ENCODE measurements at regions not wholly inside any gene's neighbourhood (a gene's known extent, or its start where the extent isn't known, plus 50 kb on each side); places are given as distances from the start of the nearest gene placed in this dataset.

DNA sequence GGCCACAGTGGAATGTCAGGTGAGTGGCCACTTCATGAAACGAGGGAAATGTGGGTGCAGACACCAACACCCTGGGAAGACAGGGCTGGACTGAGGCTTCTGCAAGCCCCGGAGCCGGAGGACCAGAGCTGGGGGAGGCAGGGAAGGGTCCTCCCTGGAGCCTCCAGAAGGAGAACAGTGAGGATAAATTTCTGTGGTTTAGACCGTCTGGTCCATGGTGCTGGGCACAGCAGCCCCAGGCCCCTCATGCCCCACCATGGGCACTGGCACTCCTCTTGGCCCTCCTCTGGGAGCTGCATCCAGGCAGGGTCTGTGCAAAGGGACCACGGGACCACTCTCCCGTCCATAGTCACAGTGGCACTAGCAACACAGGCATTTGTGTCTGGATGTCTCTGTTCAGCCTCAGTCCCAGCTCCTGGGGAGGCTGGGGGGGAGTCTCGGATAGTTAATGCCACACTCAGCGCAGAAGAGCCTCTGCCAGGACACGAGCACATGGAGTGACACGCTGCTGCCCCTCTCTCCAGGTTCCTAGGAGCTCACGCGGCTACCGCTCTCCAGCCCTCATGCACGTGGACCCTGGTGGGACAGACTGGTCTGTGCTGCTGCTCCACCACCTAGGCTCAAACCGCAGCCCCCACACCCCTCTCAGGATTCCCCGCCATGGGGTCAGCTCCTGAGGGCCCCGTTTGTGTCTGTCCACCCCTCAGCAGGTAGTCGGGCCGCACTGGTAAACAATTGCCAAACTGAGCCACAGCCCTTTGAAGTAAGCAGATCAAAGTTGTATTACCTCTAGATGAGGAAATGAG is 305.9 kb upstream of the SALL3 start:
- DNase-seq, result no peak

DNA sequence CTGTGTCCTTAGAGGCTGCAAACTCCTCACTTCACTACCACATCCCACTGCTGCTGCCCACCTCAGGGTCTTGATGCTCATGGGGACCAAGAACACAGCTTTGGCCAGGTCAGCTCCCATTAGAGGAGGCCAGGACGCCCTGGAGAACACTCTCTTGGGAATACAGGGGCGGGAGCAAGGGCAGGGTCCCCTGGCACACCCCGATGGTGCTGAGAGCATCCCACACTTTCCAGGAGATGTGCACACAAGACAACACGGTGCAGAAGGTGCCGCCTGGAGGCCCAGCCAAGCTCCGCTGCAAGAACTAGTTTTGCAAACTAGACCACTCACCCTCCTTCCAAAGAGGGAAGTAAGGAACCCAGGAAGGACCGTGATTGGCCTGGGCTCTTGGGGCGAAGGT is 304.4 kb upstream of the SALL3 start:
- DNase-seq, result no peak

DNA sequence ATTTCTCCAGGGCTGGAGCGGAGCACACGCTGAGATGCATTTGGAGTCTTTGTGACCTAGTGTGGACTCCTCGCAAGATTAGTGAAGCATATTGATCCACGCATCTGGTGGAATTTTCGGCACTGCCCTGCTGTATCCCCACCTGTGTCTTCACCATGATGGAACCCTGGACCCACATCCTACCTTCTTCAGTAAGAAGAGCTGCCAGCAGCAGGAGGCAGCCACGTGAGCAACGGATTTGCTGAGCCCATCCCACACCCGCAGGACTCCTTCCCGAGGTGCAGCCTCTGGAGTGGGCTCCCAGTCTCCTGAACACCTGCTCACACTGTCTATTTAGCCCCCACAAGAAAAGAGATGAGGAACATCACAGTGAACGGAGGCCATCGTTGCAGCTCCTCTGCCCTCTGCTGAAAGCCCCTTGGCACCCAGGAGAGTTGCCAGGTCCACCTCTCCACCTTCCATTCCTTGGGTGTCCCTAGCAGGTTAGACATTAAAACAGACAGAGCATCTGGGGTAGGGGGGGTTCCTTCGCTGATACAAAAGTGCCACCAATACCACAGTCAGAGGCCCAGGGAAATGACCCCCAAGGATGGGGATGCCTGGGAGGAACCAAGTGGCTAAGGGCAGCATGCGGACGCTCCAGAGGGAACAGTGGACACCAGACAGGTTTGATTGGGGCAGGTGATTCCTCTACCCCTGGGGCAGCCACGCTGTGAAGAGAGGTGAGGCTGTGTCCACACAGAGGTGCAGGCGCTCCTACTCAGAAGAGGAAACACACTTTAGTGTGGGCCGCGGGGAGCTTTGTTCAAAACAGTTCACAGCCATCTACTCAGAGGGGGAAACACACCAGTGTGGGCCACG is 302.8 kb upstream of the SALL3 start:
- DNase-seq, result no peak

DNA sequence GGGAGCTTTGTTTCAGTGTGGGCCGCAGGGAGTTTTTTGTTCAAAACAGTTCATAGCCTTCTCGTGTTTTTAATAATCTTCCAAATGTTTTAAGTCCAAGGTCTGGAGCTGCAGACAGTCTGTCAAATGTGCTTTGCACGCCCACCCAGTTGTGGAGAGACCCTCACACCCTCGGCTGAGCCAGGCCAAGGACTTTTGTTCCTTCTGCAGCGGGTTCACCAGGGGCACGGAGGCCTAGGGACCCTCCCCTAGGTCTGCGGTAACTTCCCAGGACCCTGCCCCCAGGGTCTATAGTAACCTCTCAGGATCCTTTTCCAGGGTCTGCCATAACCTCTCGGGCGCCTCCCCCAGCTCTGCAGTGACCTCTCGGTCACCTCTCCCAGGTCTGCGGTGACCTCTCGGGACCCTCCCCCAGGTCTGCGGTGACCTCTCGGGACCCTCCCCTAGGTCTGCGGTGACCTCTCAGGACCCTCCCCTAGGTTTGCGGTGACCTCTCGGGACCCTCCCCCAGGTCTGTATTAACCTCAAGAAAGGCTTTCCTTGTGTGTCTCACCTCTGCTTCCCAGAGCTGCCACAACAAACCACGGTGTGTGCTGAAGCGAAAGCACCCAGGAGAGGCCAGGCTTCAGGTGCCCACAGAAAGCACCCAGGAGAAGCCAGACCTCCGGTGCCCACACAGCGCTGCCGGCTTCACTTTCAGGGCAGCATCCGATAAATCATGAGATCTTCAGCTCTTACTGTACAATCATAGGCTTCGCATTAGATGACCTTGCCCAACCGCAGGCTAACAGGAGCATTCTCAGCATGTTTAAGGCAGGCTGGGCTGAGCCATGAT is 301.9 kb upstream of the SALL3 start:
- no peak for DNase-seq

DNA sequence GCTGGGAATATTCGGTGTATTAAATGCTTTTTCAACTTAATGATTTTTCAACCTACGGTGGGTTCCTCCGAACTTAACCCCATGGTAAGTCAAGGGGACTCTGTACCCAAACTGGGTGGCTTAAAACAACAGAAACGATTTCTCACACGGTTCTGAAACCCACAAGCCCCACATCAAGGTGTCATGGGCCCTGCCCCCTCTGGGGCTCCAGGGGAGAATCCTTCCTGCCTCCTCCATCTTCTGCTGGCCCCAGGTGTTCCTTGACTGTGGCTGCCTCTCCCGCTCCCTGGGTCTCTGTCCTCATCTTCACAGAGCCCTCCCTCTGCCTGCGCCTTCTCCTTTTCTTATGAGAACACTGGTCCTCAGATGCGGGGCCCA is 301.3 kb upstream of the SALL3 start:
- DNase-seq, result no peak

DNA sequence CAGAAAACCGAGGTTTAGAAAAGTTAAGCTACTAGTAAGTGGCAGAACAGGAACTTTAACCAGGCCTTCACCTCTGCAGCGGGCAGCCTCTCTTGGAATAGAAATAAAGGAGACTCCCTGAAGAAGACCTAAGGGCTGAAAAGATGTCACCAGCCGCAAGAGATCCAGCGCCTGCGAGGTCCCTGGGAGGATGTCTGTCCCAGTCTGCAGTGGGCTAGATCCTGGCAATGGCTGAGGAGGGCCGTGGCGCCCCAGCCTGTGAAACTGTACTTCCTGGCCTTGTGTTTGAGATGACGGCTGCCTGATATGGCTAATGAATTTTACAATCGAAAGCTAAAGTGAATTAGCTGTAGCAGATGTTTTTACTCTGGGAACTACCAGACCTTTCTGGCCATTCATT is 300.6 kb upstream of the SALL3 start:
- no peak for DNase-seq

DNA sequence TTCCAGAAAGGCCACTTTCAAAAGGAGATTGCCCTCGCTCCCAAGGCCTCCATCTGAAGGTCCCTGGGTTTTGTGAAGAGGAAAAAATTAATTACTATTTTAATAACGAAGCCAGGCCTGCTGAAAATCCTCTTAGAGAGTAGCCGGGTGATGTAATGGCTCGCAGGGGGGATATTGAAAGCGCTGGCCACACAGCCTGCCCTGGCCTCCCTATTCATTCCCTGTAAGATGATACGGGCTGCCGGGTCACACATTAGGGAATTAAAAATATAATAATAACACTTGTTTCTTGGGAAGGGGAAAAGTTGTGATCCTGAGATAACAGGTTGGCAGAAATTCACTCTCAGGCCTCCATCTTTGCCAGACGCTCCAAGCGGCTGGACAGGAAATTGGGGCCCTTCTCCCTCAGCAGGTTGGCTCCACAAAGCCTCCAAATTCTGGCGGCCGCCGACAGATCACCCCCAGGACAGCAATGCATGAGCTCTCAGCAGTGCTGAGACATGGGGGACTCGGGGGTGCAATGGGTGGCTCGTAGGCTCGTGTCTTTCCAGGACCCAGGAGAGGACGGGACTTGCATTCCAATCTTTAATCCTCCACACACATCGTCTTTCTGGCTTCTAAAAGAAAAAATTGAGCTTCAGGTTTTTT is 299.9 kb upstream of the SALL3 start:
- DNase-seq, result no peak

DNA sequence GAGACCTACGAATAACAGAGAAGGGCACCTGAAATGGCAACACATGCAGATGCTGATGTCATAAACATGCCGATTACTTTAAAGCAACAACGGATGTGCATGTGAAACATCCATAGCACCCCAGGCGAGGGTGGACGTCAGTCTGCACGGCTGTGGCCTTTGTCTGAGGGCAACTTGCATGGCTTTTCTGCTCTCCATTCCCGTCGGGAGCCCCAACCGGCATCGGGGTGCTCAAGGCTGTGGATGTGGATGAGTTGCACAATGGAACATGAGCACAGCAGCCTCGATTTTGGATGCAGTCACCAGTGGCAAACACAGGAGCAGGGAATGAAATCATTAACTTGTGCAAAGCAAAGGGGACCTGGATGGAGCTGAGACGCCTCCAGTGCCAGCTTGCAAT is 298.2 kb upstream of the SALL3 start:
- no peak for DNase-seq

DNA sequence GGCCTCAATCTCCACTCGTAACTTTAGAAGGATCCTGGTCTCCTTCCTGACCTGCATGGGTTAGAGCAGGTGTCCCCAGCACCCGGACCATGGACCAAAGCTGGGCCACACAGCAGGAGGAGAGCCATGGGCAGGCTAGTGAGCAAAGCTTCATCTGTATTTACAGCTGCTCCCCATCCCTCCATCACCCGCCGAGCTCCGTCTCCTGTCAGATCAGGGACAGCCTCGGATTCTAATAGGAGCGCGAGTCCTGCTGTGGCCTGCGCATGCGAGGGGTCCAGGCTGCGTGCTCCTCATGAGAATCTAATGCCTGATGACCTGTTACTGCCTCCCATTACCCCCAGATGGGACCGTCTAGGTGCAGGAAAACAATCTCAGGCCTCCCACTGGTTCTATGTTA is 297.7 kb upstream of the SALL3 start:
- no peak for DNase-seq

DNA sequence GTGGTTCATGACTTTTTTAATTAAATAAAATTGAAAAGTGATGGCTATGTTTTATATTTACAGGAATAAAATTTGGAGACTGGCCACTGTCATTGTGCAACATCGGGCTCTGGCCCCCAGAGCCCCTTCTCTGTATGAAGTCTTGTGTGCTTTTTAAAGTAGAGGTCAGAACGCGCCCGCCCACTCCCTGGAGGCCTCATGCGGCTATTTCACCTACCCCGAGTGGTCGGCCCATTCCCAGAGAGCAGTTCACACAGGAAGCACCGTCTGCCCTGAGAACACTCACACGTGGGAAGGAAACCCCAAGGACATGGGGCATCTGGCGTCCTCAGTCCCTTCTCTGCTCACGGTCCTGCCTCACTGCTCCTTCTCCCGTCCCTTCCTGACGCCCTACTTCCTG is 296.9 kb upstream of the SALL3 start:
- no peak for DNase-seq

DNA sequence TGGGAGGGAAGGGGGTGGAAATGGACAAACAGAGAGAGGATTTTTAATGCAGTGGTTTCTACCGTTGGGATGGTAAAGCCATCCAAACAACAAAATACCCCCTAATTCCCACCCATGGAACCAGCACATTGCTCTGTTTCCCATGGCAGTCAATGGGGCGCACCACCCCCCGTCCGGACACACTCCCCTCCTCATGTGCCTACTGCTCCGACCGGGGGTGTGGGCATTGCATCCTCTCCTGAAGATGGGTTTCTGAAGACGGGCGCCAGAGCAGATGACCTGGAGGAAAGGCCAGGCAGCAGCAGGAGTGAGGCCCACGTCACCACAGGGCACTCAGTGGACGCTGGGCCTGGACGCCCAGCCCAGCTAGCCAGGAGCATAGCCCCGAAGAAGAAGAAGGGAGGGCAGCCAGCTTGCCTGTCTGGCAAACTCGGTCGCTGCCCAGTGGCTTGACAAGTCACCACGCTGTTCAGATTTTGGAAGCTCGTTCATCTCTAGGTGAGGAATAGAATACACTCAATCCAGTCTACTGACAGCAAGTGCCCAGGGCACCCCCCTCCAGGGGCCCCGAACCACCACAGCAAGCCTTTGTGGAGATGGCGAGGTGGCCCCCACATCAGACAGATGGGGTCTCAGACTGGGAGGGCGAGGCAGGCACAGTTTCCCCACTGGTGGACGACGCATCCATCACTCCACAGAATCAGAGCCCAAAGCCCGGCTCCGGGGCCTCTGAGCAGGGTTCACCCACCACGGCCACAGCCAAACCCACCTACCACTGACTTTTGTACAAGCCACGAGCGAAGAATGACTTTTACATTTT is 296.2 kb upstream of the SALL3 start:
- no peak for DNase-seq

DNA sequence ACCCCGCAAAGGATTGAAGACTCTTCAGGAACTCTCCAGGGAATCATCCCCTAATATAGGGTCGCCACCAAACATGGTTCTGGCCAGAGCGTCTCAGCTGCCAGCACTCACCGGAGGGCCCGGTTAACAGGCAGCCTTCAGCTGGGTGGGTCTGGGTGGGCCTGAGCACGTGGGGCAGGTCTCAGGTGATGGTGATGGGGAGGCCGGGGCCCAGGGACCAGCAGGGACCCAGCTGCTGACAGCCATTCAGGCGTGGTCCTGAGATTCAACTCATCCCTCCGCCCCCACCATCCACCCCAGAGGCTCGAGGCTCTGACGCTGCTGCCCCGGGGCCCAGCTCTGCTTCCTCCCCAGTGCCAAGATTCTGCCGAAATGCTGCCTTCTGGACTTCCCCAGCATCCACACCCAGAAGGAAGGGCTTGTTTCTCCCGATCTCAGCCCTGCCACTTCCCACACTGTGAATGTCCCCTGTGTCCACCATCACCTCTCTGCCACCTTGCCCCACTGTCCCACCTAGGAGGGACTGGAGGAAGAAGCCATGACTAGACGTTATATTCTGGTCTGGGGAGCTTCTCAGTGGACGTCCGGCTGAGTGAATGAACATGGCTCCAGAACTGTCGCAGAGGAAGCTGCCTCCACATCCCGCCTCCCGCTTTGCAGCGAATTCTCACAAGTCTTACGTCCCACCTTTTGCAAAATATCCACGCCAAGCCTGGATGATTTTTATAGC is 294.2 kb upstream of the SALL3 start:
- no peak for DNase-seq

DNA sequence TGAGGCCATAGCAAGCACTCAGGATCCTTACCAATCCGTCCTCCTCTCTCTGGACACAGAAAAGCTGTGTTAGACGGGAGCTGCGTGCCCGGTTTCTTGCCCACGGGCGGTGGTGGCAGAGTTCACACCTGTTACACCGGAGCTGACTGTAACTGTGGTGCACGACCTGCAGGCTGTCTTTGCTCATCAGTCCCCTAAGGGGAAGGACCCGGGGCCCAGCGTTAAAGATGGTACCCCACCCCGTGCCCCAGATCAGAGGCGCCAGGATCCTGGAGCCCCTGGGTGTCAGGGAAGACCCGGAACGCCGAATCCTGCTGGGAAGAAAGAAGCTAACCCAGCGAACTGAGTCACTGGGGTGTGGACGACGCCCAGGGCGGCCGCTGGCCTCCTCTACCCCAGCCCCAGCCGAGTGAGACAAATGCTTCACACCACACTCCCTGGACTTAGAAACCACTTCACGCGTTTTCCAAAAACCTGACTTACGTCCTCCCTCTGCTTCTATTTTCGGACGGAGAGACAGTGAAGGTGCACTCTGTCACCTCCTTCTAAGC is 293.6 kb upstream of the SALL3 start:
- no peak for DNase-seq

DNA sequence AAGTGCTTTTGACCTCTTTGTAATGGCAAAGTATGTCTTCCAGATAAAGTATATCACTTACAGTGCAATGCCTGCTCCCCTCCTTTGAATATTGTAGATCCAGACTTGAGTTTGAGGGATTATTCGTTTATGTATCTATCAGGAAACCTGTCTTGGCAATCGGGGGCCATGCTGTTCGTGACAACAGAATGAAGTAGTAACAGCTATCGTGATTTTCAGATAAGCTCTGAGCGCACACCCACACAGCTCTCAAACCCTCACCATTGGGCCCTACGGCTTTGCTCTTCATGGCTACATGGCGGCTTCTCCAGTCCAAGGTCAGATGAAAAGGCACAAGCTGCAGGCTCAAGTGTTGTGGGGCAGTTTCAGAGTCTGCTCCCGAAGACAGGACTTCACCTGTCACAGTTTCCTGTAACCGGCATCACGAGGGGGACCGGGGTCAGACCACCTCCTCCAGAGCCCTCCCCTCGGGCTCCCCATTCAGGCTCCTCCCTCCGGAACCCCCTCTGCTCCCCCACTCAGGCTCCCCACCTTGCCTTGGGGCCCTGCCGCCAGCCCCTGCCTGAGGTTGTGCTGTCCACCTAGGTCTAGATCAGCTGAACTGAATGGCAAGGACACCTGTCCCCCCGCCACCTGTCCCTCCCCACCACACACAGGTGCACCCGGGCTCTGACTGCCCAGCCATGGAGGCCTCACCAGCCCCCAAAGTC is 292.5 kb upstream of the SALL3 start:
- DNase-seq, result no peak

DNA sequence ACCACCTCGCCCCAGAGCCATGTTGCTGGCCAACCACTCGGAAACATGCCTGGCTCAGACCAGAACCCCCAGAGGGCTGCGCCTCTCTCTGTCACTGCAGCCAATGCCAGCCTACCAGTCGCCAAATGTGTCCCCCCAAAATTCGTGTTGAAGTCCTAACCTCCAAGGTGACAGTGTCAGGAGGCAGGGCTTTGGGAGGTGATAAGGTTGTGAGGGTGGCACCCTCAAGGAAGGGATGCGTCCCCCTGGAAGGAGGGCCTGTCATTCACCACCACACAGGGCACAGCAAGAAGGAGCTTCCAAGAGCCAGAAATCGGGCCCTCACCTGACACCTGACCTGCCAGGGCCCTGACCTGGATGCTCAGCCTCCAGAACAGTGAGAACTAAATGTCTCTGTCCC is 291.9 kb upstream of the SALL3 start:
- DNase-seq, result no peak

DNA sequence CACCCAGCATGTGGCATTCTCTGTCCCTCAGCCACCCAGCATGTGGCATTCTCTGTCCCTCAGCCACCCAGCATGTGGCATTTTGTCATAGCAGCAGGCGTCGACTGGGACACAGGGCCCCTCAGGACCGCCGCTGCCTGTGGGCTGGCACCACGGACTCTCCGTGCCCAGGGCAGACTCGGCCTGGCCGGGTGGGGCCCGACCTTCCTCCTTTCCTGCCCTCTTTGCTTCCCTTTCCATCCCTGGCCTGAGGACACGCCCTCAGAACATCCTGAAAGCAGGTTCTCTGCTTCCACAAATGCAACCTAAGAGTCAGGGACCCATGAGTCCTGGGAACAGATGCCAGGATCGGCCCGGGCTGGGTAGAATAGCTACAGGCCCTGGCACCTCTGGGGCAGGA is 291.4 kb upstream of the SALL3 start:
- DNase-seq, result no peak

DNA sequence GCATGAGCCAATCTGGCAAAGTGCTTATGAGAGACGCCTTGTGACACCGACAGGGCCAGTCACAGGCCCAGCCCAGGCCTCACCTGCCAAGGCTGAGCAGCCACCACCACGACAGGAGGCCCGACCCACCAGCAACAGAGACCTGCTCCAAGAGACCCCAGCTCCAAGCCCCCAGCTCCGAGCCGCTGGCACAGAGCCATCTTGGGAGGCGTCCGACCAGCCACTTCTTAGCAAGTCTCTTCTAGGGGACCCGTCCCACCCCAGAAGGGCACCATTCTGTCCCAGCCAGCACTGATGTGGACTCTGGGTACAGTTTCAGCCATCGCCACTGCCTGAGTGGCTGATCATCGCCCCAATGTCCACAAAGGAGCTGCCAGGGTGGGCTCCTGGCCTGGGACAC is 290.7 kb upstream of the SALL3 start:
- no peak for DNase-seq

DNA sequence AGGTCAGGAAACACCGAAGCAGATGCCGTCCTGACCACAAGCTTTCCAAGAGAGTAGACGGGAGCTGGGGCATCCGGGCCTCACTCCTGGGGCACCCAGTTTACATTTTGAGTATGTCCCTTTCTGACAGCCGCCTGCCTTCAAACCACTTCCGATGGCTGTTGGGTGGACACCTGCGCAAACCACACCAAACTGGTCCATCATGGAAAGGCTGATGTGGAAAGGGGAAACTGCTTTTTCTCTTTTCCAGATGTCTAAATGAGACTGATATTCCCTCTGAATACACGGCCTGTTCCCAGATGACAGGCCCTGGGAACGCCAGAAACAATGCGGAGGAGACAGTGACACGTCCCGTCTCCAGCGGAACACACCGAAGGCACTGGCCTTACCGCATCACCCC is 290.0 kb upstream of the SALL3 start:
- DNase-seq, result no peak

DNA sequence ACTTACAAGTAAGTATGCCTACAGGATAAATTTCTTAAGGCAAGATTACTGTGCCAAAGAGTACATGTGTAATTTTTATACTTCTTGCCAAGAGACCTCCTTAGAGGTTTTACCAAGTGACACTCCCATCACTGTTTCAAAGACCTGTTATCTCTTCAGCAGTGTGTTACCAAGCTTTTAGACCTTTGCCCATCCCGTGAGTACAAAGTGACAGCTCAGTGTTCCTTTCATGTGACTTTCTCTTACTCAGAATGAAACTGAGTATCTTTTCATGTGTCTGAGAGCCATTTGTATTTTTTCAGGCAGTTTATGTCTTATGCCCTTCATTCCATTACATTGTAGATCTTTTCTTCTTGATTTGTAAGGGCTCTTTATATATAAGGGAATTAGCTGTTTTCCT is 287.5 kb upstream of the SALL3 start:
- DNase-seq, result no peak

DNA sequence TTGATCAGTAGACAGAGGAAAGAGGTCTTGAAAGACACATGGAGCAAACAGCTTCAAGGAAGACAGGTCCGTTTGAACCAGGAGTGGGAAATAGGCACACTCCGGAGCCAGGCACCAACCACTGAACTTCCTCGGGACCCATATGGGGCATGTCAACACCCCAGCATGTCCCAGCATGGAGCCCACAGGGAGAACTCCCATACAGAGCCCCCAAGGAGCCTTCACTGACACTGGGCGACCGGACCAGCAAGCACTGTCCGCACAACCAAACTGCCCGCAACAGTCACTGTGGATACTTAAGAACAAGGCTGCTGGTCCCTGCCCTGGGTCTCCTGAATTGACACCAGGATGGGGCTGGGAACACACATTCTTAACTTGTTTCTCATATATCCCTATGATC is 286.2 kb upstream of the SALL3 start:
- DNase-seq, result no peak

Measured in hippocampal formation (tissue), 2 donors.